ENCODE measurements at regions not wholly inside any gene's neighbourhood (a gene's known extent, or its start where the extent isn't known, plus 50 kb on each side); places are given as distances from the start of the nearest gene placed in this dataset.

GRCh38 chr10:60623627-60624026 lies 154.7 kb upstream of the CDK1 start:
- no peak for TF ChIP-seq CTCF (conservative IDR thresholded peaks at IDR 0.05; ENCODE audit: low read depth, low read length)
- TF ChIP-seq EZH2 (IDR thresholded peaks at IDR 0.05; ENCODE audit: borderline replicate concordance, low read depth, low read length, poor library complexity, severe bottlenecking), result no peak

Measured in A673 (cell line).